ENCODE measurements at regions not wholly inside any gene's neighbourhood (a gene's known extent, or its start where the extent isn't known, plus 50 kb on each side); places are given as distances from the start of the nearest gene placed in this dataset.

GRCh38 chr1:99535470-99536164 lies 110.3 kb upstream of the PALMD start:
- H3K9me3 ChIP-seq (ENCODE audit: control insufficient read depth, low read length) = no peaks in the 10 kb centered on the region
- DNase-seq = no peak
- H2BK15ac ChIP-seq (ENCODE audit: low read depth, poor library complexity, severe bottlenecking) = no peak overlapping the region
- no peak overlapping the region for H2BK120ac ChIP-seq (ENCODE audit: low read depth, low read length)
- H4K8ac ChIP-seq (ENCODE audit: low read length) = no peak overlapping the region
- H2BK12ac ChIP-seq (ENCODE audit: low read length in 2 of 2) = no peak overlapping the region
- H3K27me3 ChIP-seq (ENCODE audit: control insufficient read depth in 1 of 2, insufficient read depth in 1 of 2, low read length in 2 of 2) = no peaks in the 10 kb centered on the region
- H3K14ac ChIP-seq (ENCODE audit: low read length in 2 of 2) = no peak overlapping the region
- no peak overlapping the region for H2AK5ac ChIP-seq (ENCODE audit: low read length, severe bottlenecking)
- no peak overlapping the region for H2BK5ac ChIP-seq (ENCODE audit: low read depth, low read length, poor library complexity, severe bottlenecking)
- H3K4me2 ChIP-seq (ENCODE audit: low read length, poor library complexity, severe bottlenecking) = no peak overlapping the region
- peaks cover 2% of the 10 kb centered on the region for H3K4me1 ChIP-seq (ENCODE audit: control insufficient read depth, insufficient read depth, low read depth, low read length)
- WGBS = 97% methylated on average over 7 of the region's 7 CpGs
- no peak overlapping the region for H3K27ac ChIP-seq (ENCODE audit: low read length, poor library complexity, severe bottlenecking)
- H4K91ac ChIP-seq (ENCODE audit: low read length) = no peak overlapping the region
- no peak overlapping the region for H2AFZ ChIP-seq (ENCODE audit: low read depth, low read length)
- no peak overlapping the region for H3K18ac ChIP-seq (ENCODE audit: low read depth in 1 of 2, low read length in 2 of 2)
- no peaks in the 10 kb centered on the region for H3K79me1 ChIP-seq (replicated peaks; ENCODE audit: low read length, poor library complexity, severe bottlenecking)
- no peak overlapping the region for H3K23ac ChIP-seq (ENCODE audit: low read length in 2 of 2)
- no peak overlapping the region for H3K9ac ChIP-seq (ENCODE audit: low read length)
- no peak overlapping the region for H3K4ac ChIP-seq (ENCODE audit: low read depth in 1 of 2, low read length in 2 of 2)
- no peak overlapping the region for H3K4me3 ChIP-seq (ENCODE audit: insufficient read depth in 1 of 2, low read depth in 1 of 2, low read length in 2 of 2)
- no peaks in the 10 kb centered on the region for H3K36me3 ChIP-seq (ENCODE audit: control insufficient read depth in 1 of 2, insufficient read depth in 2 of 2, low read depth in 1 of 2, low read length in 2 of 2)

- no peak overlapping the region for H2BK120ac ChIP-seq (ENCODE audit: low read depth, low read length)
- peaks cover 2% of the 10 kb centered on the region for H3K4me1 ChIP-seq (ENCODE audit: control insufficient read depth, insufficient read depth, low read depth, low read length)
These were observed 107.9 kb upstream of the PALMD start for GRCh38 chr1:99537886-99538617.

GRCh38 chr1:99538618-99538956 lies 107.3 kb upstream of the PALMD start:
- no peak overlapping the region for H2AK5ac ChIP-seq (ENCODE audit: low read length, severe bottlenecking)
- no peak overlapping the region for H4K91ac ChIP-seq (ENCODE audit: low read length)
- no peak overlapping the region for H2AFZ ChIP-seq (ENCODE audit: low read depth, low read length)
- no peak overlapping the region for H2BK120ac ChIP-seq (ENCODE audit: low read depth, low read length)
- no peaks in the 10 kb centered on the region for H3K27me3 ChIP-seq (ENCODE audit: control insufficient read depth in 1 of 2, insufficient read depth in 1 of 2, low read length in 2 of 2)
- H3K9ac ChIP-seq (ENCODE audit: low read length) = no peak overlapping the region
- no CpG with 5 or more reads among the region's 2 CpGs for WGBS
- no peaks in the 10 kb centered on the region for H3K79me1 ChIP-seq (replicated peaks; ENCODE audit: low read length, poor library complexity, severe bottlenecking)
- H3K4me3 ChIP-seq (ENCODE audit: insufficient read depth in 1 of 2, low read depth in 1 of 2, low read length in 2 of 2) = no peak overlapping the region
- H3K18ac ChIP-seq (ENCODE audit: low read depth in 1 of 2, low read length in 2 of 2) = no peak overlapping the region
- H4K8ac ChIP-seq (ENCODE audit: low read length) = no peak overlapping the region
- no peak overlapping the region for H3K4me2 ChIP-seq (ENCODE audit: low read length, poor library complexity, severe bottlenecking)
- H3K9me3 ChIP-seq (ENCODE audit: control insufficient read depth, low read length) = no peaks in the 10 kb centered on the region
- no peak overlapping the region for H2BK15ac ChIP-seq (ENCODE audit: low read depth, poor library complexity, severe bottlenecking)
- no peak overlapping the region for H3K27ac ChIP-seq (ENCODE audit: low read length, poor library complexity, severe bottlenecking)
- no peak overlapping the region for H3K14ac ChIP-seq (ENCODE audit: low read length in 2 of 2)
- no peak overlapping the region for H2BK5ac ChIP-seq (ENCODE audit: low read depth, low read length, poor library complexity, severe bottlenecking)
- no peak for DNase-seq
- no peaks in the 10 kb centered on the region for H3K36me3 ChIP-seq (ENCODE audit: control insufficient read depth in 1 of 2, insufficient read depth in 2 of 2, low read depth in 1 of 2, low read length in 2 of 2)
- H2BK12ac ChIP-seq (ENCODE audit: low read length in 2 of 2) = no peak overlapping the region
- H3K4ac ChIP-seq (ENCODE audit: low read depth in 1 of 2, low read length in 2 of 2) = no peak overlapping the region
- peaks cover 2% of the 10 kb centered on the region for H3K4me1 ChIP-seq (ENCODE audit: control insufficient read depth, insufficient read depth, low read depth, low read length)
- H3K23ac ChIP-seq (ENCODE audit: low read length in 2 of 2) = no peak overlapping the region

More at GRCh38 chr1:99537886-99538617, 107.9 kb upstream of the PALMD start:
- H3K4ac ChIP-seq (ENCODE audit: low read depth in 1 of 2, low read length in 2 of 2) = no peak overlapping the region
- no peak overlapping the region for H2BK15ac ChIP-seq (ENCODE audit: low read depth, poor library complexity, severe bottlenecking)
- no peak overlapping the region for H3K4me2 ChIP-seq (ENCODE audit: low read length, poor library complexity, severe bottlenecking)
- no peaks in the 10 kb centered on the region for H3K27me3 ChIP-seq (ENCODE audit: control insufficient read depth in 1 of 2, insufficient read depth in 1 of 2, low read length in 2 of 2)
- H3K23ac ChIP-seq (ENCODE audit: low read length in 2 of 2) = no peak overlapping the region
- H3K79me1 ChIP-seq (replicated peaks; ENCODE audit: low read length, poor library complexity, severe bottlenecking) = no peaks in the 10 kb centered on the region
- H2BK12ac ChIP-seq (ENCODE audit: low read length in 2 of 2) = no peak overlapping the region
- H4K8ac ChIP-seq (ENCODE audit: low read length) = no peak overlapping the region
- H3K14ac ChIP-seq (ENCODE audit: low read length in 2 of 2) = no peak overlapping the region
- no peak overlapping the region for H3K4me3 ChIP-seq (ENCODE audit: insufficient read depth in 1 of 2, low read depth in 1 of 2, low read length in 2 of 2)
- H2AK5ac ChIP-seq (ENCODE audit: low read length, severe bottlenecking) = no peak overlapping the region
- H2AFZ ChIP-seq (ENCODE audit: low read depth, low read length) = no peak overlapping the region
- DNase-seq = no peak
- WGBS = 100% methylated on average over 1 of the region's 5 CpGs
- H3K18ac ChIP-seq (ENCODE audit: low read depth in 1 of 2, low read length in 2 of 2) = no peak overlapping the region
- H2BK5ac ChIP-seq (ENCODE audit: low read depth, low read length, poor library complexity, severe bottlenecking) = no peak overlapping the region
- H4K91ac ChIP-seq (ENCODE audit: low read length) = no peak overlapping the region
- H3K9me3 ChIP-seq (ENCODE audit: control insufficient read depth, low read length) = no peaks in the 10 kb centered on the region
- H3K36me3 ChIP-seq (ENCODE audit: control insufficient read depth in 1 of 2, insufficient read depth in 2 of 2, low read depth in 1 of 2, low read length in 2 of 2) = no peaks in the 10 kb centered on the region
- peak overlapping the region; percentile 55 for H3K27ac ChIP-seq (ENCODE audit: low read length, poor library complexity, severe bottlenecking)
- no peak overlapping the region for H3K9ac ChIP-seq (ENCODE audit: low read length)

GRCh38 chr1:99539131-99539530 lies 106.8 kb upstream of the PALMD start:
- H4K8ac ChIP-seq (ENCODE audit: low read length) = no peak overlapping the region
- no peak overlapping the region for H3K14ac ChIP-seq (ENCODE audit: low read length in 2 of 2)
- no peak overlapping the region for H3K4ac ChIP-seq (ENCODE audit: low read depth in 1 of 2, low read length in 2 of 2)
- no peak overlapping the region for H2AFZ ChIP-seq (ENCODE audit: low read depth, low read length)
- H3K36me3 ChIP-seq (ENCODE audit: control insufficient read depth in 1 of 2, insufficient read depth in 2 of 2, low read depth in 1 of 2, low read length in 2 of 2) = no peaks in the 10 kb centered on the region
- no peak overlapping the region for H3K27ac ChIP-seq (ENCODE audit: low read length, poor library complexity, severe bottlenecking)
- no peak overlapping the region for H3K4me2 ChIP-seq (ENCODE audit: low read length, poor library complexity, severe bottlenecking)
- H3K18ac ChIP-seq (ENCODE audit: low read depth in 1 of 2, low read length in 2 of 2) = no peak overlapping the region
- no peak overlapping the region for H3K4me3 ChIP-seq (ENCODE audit: insufficient read depth in 1 of 2, low read depth in 1 of 2, low read length in 2 of 2)
- no peak overlapping the region for H2BK5ac ChIP-seq (ENCODE audit: low read depth, low read length, poor library complexity, severe bottlenecking)
- no peaks in the 10 kb centered on the region for H3K79me1 ChIP-seq (replicated peaks; ENCODE audit: low read length, poor library complexity, severe bottlenecking)
- H3K9me3 ChIP-seq (ENCODE audit: control insufficient read depth, low read length) = no peaks in the 10 kb centered on the region
- H2BK12ac ChIP-seq (ENCODE audit: low read length in 2 of 2) = no peak overlapping the region
- H3K23ac ChIP-seq (ENCODE audit: low read length in 2 of 2) = no peak overlapping the region
- no peak overlapping the region for H3K9ac ChIP-seq (ENCODE audit: low read length)
- no peak overlapping the region for H2BK15ac ChIP-seq (ENCODE audit: low read depth, poor library complexity, severe bottlenecking)
- no peak overlapping the region for H4K91ac ChIP-seq (ENCODE audit: low read length)
- H2AK5ac ChIP-seq (ENCODE audit: low read length, severe bottlenecking) = no peak overlapping the region
- H3K27me3 ChIP-seq (ENCODE audit: control insufficient read depth in 1 of 2, insufficient read depth in 1 of 2, low read length in 2 of 2) = no peaks in the 10 kb centered on the region
- peaks cover 2% of the 10 kb centered on the region for H3K4me1 ChIP-seq (ENCODE audit: control insufficient read depth, insufficient read depth, low read depth, low read length)
- DNase-seq = no peak
- no peak overlapping the region for H2BK120ac ChIP-seq (ENCODE audit: low read depth, low read length)
